ENCODE measurements at regions not wholly inside any gene's neighbourhood (a gene's known extent, or its start where the extent isn't known, plus 50 kb on each side); places are given as distances from the start of the nearest gene placed in this dataset.

GRCh38 chr6:104239971-104240370 lies 619.7 kb downstream of the HACE1 start (continued):
- no peak for TF ChIP-seq CHD7 (IDR thresholded peaks at IDR 0.05; ENCODE audit: insufficient replicate concordance, low read length)
- no peak for TF ChIP-seq RBBP5 (IDR thresholded peaks at IDR 0.05; ENCODE audit: borderline replicate concordance, low read depth, low read length)
- TF ChIP-seq CEBPB (IDR thresholded peaks at IDR 0.05; ENCODE audit: low read depth, low read length), result no peak
- no peak for TF ChIP-seq TCF12 (IDR thresholded peaks at IDR 0.05; ENCODE audit: low read depth, low read length)
- no peak for TF ChIP-seq BACH1 (IDR thresholded peaks at IDR 0.05; ENCODE audit: low read length)
- TF ChIP-seq CTCF (IDR thresholded peaks at IDR 0.05; ENCODE audit: control extremely low read depth in 1 of 3, insufficient read depth in 1 of 3, low read depth in 1 of 3, low read length in 3 of 3), result no peak
- TF ChIP-seq EP300 (IDR thresholded peaks at IDR 0.05; ENCODE audit: borderline replicate concordance in 1 of 2, low read depth in 2 of 2, low read length in 2 of 2), result no peak

Data from H1 (cell line).